GM23248 (cell line): ENCODE measurements at regions not wholly inside any gene's neighbourhood (a gene's known extent, or its start where the extent isn't known, plus 50 kb on each side); places are given as distances from the start of the nearest gene placed in this dataset.

Experiments
- DNase-seq: peaks from one replicate; pipeline ENCODE4 v3.0.0-alpha.2; 2015
- H2AFZ ChIP-seq: fragments of 200-600 bp; sonication (generic); 2 replicates; pipeline ENCODE4 v1.6.1; 2016; ENCODE audit warnings: antibody characterized with exemption
- H3F3A ChIP-seq: fragments of 200-600 bp; sonication (generic); 2 replicates; pipeline ENCODE4 v1.6.1; 2016; ENCODE audit warnings: mild to moderate bottlenecking, antibody characterized with exemption, mixed run types; ENCODE audit not compliant: insufficient read depth
- H3K27ac ChIP-seq: fragments of 200-600 bp; sonication (generic); 2 replicates; pipeline ENCODE4 v1.5.1; 2016; ENCODE audit warnings: mild to moderate bottlenecking
- H3K27me3 ChIP-seq: fragments of 200-600 bp; sonication (generic); replicated peaks from 2 replicates; pipeline ENCODE4 v1.6.1; 2016; ENCODE audit warnings: mild to moderate bottlenecking; ENCODE audit not compliant: insufficient read depth
- H3K36me3 ChIP-seq: fragments of 200-600 bp; sonication (generic); 2 replicates; pipeline ENCODE4 v1.6.1; 2016; ENCODE audit warnings: low read depth, mild to moderate bottlenecking
- H3K4me1 ChIP-seq: fragments of 200-600 bp; sonication (generic); 2 replicates; pipeline ENCODE4 v1.6.1; 2016; ENCODE audit warnings: mild to moderate bottlenecking; ENCODE audit not compliant: insufficient read depth
- H3K4me2 ChIP-seq: fragments of 200-600 bp; sonication (generic); one replicate; pipeline ENCODE4 v1.6.1; 2016; ENCODE audit warnings: mild to moderate bottlenecking; ENCODE audit not compliant: unreplicated experiment
- H3K4me3 ChIP-seq: fragments of 200-600 bp; sonication (generic); 2 replicates; pipeline ENCODE4 v1.5.1; 2016; ENCODE audit warnings: mild to moderate bottlenecking
- H3K79me2 ChIP-seq: fragments of 200-600 bp; sonication (generic); 2 replicates; pipeline ENCODE4 v1.6.1; 2016; ENCODE audit warnings: mild to moderate bottlenecking; ENCODE audit not compliant: insufficient read depth
- H3K9ac ChIP-seq: fragments of 200-600 bp; sonication (generic); 2 replicates; pipeline ENCODE4 v1.6.1; 2016; ENCODE audit warnings: mild to moderate bottlenecking
- H3K9me2 ChIP-seq: fragments of 200-600 bp; sonication (generic); 2 replicates; pipeline ENCODE4 v1.6.1; 2016; ENCODE audit warnings: mixed run types, mild to moderate bottlenecking, moderate library complexity; ENCODE audit not compliant: insufficient read depth
- H3K9me3 ChIP-seq: fragments of 200-600 bp; sonication (generic); one replicate; pipeline ENCODE4 v1.6.1; 2017; ENCODE audit warnings: low read depth
- H4K20me1 ChIP-seq: fragments of 200-600 bp; sonication (generic); 2 replicates; pipeline ENCODE4 v1.6.0; 2016; ENCODE audit not compliant: insufficient read depth
- EZH2 ChIP-seq: fragments of 200-600 bp; sonication (generic); IDR thresholded peaks from 2 replicates; pipeline ENCODE4 v1.6.1; 2018; ENCODE audit warnings: antibody characterized with exemption, mild to moderate bottlenecking; ENCODE audit not compliant: insufficient read depth, poor library complexity, severe bottlenecking
- EZH2phosphoT487 ChIP-seq: fragments of 200-600 bp; sonication (generic); IDR thresholded peaks from 2 replicates; pipeline ENCODE4 v1.6.1; 2018; ENCODE audit warnings: antibody characterized with exemption, moderate library complexity, mild to moderate bottlenecking, low read depth; ENCODE audit not compliant: insufficient read depth
- WGBS, 2 experiments: methylation state at CpG; one replicate each; pipeline ENCODE4 v1.1.6; 2015 to 2017; ENCODE audit warnings: low lambda C conversion rate in 2 of 2, low coverage in 1 of 2; ENCODE audit errors: missing lambda C conversion rate in 2 of 2; 5-methylcytosine and 5-hydroxymethylcytosine counted together
- in situ Hi-C: fragments of 300-500 bp; cut with MboI; formaldehyde crosslinking; loops from 2 replicates; pipeline ENCODE4 v1.15.0; 2020

- H4K20me1 ChIP-seq, result no peaks in the 10 kb centered on the region
- no peaks in the 10 kb centered on the region for H3K9me3 ChIP-seq
- TF ChIP-seq EZH2 (no peak), EZH2phosphoT487 (no peak)
- H3K4me2 ChIP-seq, result no peak overlapping the region
- H3K9me2 ChIP-seq, result no peaks in the 10 kb centered on the region
- no peak overlapping the region for H3K9ac ChIP-seq
- no peaks in the 10 kb centered on the region for H3F3A ChIP-seq
- WGBS, 2 experiments, result 20 to 26% methylated on average over 5 of the region's 5 CpGs
- DNase-seq, result no peak
- H3K79me2 ChIP-seq, result no peaks in the 10 kb centered on the region
- H3K4me3 ChIP-seq, result no peak overlapping the region
- H3K36me3 ChIP-seq, result no peaks in the 10 kb centered on the region
- 0 out of 2 replicates have a peak, but pooled peaks cover 2% of the 10 kb centered on the region for H3K27me3 ChIP-seq
- in situ Hi-C loops, result loop anchor here (5.0 kb wide), 1 partner anchor 49 kb away; no protein-coding TSS in a partner anchor
- no peak overlapping the region for H2AFZ ChIP-seq
- no peaks in the 10 kb centered on the region for H3K4me1 ChIP-seq
- H3K27ac ChIP-seq, result no peak overlapping the region
These were observed 139.2 kb upstream of the SMARCA2 start for GRCh38 chr9:1875921-1876448.

DNA sequence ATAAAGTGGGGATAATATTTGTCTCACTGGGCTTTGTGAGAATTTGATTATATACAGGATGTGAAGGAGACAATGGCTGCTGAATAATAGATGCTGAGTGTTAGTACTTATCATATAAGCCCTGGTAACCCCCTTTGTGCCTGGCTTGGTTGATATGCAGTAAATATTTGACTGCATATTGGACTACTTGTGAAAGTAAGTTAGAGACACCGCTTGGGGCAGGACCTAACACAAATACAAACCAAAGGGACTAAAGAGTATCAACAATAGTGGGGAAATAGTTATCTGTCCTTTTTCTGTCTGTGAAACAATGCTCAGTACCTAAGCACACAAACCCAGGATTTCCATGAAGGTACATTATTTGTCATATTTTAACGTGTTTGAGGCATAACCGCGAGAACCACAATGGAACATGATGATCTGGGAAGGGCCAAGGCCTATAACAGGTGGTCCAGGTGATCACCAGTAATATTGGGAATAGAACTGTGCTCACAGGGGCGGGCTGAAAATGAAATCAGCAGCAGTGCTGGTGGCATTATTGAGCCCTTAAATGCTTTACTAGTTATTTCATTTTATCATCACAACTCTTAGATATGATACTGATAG is 138.2 kb upstream of the SMARCA2 start:
- no peaks in the 10 kb centered on the region for H4K20me1 ChIP-seq
- no peaks in the 10 kb centered on the region for H3K9me2 ChIP-seq
- no peak for DNase-seq
- no peak for TF ChIP-seq EZH2phosphoT487
- TF ChIP-seq EZH2, result no peak
- no peaks in the 10 kb centered on the region for H3K27me3 ChIP-seq
- H3F3A ChIP-seq, result no peaks in the 10 kb centered on the region
- no peaks in the 10 kb centered on the region for H3K79me2 ChIP-seq
- H3K36me3 ChIP-seq, result no peaks in the 10 kb centered on the region
- WGBS, 2 experiments, result 50 to 61% methylated on average over 5 of the region's 5 CpGs
- H3K4me3 ChIP-seq, result no peak overlapping the region
- no peaks in the 10 kb centered on the region for H3K9me3 ChIP-seq
- no peaks in the 10 kb centered on the region for H3K4me1 ChIP-seq
- H3K27ac ChIP-seq, result no peak overlapping the region
- no peak overlapping the region for H3K9ac ChIP-seq
- in situ Hi-C loops, result loop anchor here (5.0 kb wide), 1 partner anchor 50 kb away; no protein-coding TSS in a partner anchor
- H2AFZ ChIP-seq, result no peak overlapping the region
- no peak overlapping the region for H3K4me2 ChIP-seq

GRCh38 chr9:1877951-1878350 is 137.2 kb upstream of the SMARCA2 start:
- Histone ChIP-seq H3F3A (no peaks in the 10 kb centered on the region), H3K36me3 (no peaks in the 10 kb centered on the region), H3K27ac (no peak overlapping the region), H4K20me1 (no peaks in the 10 kb centered on the region), H2AFZ (no peak overlapping the region), H3K4me3 (no peak overlapping the region), H3K79me2 (no peaks in the 10 kb centered on the region), H3K4me1 (no peaks in the 10 kb centered on the region), H3K9ac (no peak overlapping the region), H3K27me3 (no peaks in the 10 kb centered on the region), H3K9me3 (no peaks in the 10 kb centered on the region), H3K9me2 (no peaks in the 10 kb centered on the region), H3K4me2 (no peak overlapping the region)
- WGBS, 2 experiments, result 41 to 48% methylated on average over 4 of the region's 4 CpGs
- DNase-seq, result no peak
- TF ChIP-seq EZH2phosphoT487 (no peak), EZH2 (no peak)
- in situ Hi-C loops, result loop anchor here (5.0 kb wide), 1 partner anchor 51 kb away; no protein-coding TSS in a partner anchor

DNA sequence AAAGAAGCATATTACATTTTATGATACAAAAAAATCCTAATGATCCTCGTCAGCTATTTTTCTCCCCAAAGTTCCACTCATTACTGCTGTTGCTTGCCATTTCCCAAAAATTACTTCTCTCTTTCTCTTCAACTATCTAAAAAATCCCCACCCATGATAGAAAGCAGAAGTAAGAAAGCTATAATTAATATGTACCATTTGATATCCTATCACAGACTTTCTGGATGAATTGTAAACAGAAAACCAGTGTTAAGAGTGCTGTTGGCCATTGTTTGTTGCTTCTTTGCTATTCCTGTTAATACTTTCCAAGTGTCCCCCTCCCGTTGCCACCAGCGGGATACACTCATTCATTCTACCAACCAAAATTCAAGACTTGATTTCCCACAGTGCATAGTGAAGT is 136.3 kb upstream of the SMARCA2 start:
- 35 to 48% methylated on average over 3 of the region's 3 CpGs for WGBS, 2 experiments
- Histone ChIP-seq H3K9me3 (no peaks in the 10 kb centered on the region), H3K9ac (no peak overlapping the region), H3K9me2 (no peaks in the 10 kb centered on the region), H3K4me1 (no peaks in the 10 kb centered on the region), H3K27ac (no peak overlapping the region), H3K79me2 (no peaks in the 10 kb centered on the region), H3K36me3 (no peaks in the 10 kb centered on the region), H4K20me1 (no peaks in the 10 kb centered on the region), H3K4me2 (no peak overlapping the region), H2AFZ (no peak overlapping the region), H3K4me3 (no peak overlapping the region), H3F3A (no peaks in the 10 kb centered on the region), H3K27me3 (no peaks in the 10 kb centered on the region)
- no peak for DNase-seq
- no peak for TF ChIP-seq EZH2phosphoT487
- no peak for TF ChIP-seq EZH2
- in situ Hi-C loops, result loop anchor here (5.0 kb wide), 1 partner anchor 52 kb away; no protein-coding TSS in a partner anchor
